Umbilical cord (tissue), 1 donor: ENCODE measurements at regions not wholly inside any gene's neighbourhood (a gene's known extent, or its start where the extent isn't known, plus 50 kb on each side); places are given as distances from the start of the nearest gene placed in this dataset.

ENCODE experiments used
- DNase-seq: peaks from one replicate; pipeline ENCODE4 v3.0.0-alpha.2; 2015; ENCODE audit warnings: low spot score

DNA sequence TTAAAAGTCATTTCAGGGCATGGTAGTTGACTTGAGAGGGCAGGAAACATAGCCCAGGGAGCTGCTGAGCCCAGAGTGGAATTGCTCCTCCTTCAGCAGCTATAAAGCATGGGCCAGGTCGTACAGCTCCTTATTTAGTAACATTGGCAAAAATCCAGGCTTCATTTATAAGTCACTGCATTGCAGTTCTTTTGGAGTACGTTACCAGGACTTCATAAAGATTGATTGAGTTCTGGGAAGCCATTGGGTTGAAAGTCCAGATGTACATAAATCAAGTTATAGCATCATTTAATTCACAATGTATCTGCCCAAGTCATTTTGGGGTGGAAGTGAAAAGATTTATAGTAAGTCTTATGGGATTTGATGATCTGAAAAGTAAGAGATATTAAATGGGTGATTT is 53.0 kb upstream of the ANKEF1 start:
- peak; percentile 50 for DNase-seq

DNA sequence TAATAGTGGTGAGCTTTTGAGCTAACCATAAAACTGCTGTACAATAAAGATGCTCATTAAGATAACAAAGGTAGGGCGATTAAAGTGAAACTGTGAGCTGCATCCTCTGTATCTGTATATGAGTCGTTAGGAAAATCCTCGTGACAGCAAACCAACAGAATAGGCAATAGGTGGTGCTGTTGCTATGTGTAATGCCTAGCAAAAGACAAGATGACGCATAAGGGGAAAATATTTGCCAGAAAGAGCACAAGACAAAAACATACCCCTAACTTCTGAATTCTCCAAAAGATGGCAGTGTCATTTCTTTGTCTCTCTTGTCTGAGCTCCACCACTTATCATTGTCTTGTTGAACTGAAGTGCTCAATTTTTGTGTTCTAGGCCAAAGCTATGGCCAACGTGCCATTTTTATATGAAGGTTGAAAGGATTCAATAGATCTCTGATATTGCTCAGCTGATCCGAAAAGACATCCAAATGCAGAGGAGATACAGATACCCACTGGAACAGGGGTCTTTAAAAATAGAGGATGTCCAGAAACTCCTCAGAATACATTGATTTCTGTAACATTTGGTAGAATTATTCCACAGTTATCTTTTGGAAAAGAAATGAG is 56.3 kb upstream of the ANKEF1 start:
- peak; percentile 92 for DNase-seq

DNA sequence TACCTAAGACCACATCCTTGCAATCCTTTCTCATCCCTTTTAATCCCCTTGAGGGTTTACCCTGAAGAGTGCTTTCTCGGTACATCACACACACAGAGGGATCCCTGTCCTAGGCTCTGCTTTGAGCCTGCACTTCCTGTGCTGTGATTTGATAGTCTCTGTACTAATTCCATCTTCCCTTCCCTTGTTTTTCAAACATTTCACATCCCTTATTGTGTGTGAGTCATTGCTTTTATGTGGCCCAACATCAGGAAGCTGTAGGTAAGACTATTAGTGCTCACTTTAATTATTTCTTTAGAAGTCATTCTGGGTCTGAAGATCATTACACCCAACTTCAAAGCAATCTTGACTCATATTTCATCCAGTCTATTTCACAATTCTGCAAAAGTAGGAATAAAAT is 57.2 kb upstream of the ANKEF1 start:
- no peak for DNase-seq

DNA sequence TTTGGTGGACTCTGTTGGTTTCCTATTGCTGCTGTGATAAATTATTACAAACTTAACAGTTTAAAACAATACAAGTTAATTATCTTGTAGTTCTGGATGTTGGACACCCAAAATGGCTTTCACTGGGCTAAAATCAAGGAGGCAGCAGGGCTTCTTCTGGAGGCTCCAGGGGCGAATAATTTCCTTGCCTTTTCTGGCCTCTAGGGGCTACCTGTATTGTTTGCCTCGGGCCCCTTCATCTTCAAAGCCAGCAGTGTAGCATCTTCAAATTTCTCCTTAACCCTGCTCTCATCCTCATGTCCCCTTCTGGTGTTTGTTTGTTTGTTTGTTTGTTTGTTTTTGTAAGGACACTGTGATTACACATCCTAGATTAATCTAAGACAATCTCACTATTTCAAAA is 60.5 kb upstream of the ANKEF1 start:
- DNase-seq, result no peak

DNA sequence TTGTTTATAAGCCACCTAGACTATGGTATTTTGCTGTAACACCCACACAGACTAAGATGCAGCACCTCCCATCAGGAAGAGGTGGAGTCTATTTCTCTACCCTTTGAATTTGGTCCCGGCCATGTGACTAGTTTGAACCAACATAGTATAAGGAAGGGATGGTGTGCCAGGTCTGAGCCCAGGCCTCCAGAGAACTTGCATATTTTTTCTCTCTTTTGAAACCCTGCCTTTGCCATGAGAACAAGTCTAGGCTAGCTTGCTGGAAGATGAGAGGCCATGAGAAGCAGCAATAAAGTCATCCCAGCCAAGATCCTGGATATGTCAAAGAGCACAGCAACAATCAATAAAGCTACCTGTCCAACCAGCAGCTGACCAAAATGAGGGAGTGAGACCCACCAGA is 63.0 kb upstream of the ANKEF1 start:
- DNase-seq, result no peak

DNA sequence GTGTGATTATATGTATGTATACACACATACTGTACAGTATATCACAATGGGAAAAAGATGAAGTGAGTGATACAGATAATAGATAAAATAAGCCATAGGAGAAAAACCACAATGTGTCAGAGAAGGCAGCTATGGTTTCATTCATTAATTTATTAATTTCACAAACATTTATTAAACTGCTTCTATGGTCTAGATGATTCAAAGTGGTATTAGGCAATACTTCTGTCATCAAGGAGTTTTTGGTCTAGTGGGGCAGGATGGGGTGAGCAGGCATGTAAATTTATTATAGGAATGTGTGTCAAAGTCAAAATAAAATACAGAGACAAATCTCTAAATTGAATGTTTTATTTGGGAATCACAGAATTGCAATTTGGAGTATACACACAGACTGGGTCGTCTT is 65.2 kb upstream of the ANKEF1 start:
- no peak for DNase-seq

DNA sequence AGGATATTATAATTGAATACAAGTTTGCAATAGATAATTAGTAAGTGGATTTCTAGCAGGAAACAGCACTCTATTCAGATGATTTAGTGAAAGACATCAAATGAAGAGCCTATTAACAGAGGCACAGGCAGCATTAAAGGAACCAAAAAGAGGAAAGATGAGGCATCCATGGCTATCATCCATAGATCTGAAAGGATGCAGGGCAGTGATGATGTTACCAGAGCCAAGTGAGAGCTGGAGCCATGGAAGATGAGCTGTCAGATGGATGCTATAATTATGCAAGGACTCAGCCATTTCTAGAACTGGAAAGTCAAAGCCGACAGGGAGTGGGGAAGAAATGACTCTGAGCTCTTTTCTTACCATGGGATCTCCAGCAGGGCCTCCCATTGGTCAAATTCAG is 66.8 kb upstream of the ANKEF1 start:
- no peak for DNase-seq

DNA sequence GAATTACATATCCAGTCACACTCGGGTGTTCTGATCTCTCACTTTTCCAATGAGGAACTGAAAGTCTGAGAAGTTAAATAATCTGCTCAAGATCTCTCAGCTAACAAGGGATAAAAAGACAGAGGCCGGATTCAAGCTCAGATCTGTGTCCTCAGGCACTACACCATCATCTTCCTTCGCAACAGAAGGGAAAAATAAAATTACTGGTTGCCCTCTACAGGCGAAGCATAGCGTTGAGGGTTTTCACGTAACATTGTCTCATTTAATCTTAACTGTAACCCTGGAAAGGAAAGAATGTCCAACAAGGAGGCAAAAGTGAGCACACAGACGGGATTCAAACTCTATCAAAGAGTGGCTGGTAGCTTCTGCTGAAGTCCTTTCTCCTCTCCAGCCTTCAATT is 67.8 kb upstream of the ANKEF1 start:
- DNase-seq, result no peak

DNA sequence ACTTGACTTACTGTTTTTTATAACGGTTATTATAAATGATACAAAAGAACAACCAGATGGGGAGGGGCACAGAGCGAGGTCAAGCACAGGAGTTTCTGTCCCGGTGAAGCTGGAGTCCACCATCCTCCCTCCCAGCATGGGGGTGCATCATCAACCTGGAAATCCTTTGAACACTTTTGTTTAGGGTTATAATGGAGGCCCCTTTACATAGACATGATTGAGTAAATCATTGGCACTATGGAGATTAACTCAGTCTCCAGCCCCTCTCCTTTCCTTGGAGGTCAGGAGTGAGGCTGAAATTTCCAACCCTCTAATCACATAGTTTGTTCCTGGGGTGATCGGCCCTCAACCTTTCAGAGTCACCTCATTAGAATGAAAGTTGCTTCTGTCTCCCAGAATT is 71.8 kb upstream of the ANKEF1 start:
- DNase-seq, result no peak

DNA sequence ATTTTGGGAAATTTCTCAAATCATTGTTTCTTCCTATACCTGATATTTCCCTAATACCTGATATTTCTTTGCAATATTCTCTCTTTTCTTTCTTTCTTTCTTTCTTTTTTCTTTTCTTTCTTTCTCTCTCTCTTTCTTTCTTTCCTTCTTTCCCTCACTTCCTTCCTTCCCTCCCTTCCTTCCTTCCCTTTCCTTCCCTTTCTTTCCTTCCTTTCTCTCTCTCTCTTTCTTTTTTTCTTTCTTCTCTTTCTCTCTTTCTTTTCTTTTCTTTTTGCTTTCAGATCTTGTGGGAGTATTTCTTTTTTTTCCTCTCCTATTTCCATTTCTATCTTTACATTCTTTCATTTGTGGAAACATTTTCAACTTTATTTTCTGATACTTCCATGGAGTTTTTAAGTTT is 76.1 kb upstream of the ANKEF1 start:
- DNase-seq, result no peak

DNA sequence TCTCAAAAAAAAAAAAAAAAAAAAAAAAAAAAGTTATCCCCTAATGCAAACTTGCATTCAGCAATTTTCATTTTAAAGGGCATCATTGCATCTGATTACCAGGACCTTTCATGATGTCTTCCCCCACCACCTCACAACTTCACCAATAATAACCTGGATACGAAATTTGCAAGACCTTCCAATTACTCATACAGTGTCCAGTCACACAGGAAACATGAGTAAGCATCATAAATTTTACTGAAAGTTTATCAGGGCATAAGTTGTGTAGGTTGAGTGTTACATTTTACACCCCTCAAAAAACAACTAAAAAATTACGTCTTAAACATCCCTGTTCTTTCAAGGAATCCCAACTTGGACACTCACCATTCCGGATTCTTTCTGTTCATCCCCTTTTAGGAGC is 79.1 kb upstream of the ANKEF1 start:
- no peak for DNase-seq

DNA sequence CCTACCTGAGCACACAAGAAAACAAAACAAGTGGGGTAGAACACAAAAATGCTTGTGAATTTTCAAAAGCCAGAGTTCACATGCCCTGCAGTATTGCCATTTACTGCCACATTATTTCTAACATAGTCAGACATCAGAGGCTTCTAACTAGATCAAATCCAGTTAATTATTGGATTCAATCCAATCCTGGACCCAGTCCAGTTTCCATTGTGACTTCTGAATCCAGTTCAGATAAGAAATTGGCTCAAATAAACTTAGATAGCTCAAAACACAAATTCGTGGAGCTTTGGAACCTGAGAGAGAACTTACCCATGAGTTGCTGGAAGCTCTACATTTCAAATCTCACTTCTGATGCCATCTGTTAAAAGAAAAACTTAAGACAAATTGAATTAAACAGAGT is 85.2 kb upstream of the ANKEF1 start:
- no peak for DNase-seq

DNA sequence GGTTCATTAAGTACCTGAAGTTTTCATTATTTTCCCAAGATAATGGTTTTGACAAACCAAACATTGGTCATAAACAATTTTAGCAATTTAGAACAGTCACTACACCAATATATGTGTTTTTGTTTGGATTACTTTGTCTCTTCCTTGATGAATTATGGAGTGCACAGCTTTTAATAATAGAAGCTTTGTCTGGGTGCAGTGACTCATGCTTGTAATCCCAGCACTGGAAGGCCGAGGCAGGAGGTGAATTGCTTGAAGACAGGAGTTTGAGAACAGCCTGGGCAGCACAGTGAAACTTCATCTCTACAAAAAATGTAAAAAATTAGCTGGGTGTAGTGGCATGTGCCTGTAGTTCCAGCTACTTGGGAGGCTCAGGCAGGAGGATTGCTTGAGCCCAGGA is 89.4 kb upstream of the ANKEF1 start:
- DNase-seq, result no peak

DNA sequence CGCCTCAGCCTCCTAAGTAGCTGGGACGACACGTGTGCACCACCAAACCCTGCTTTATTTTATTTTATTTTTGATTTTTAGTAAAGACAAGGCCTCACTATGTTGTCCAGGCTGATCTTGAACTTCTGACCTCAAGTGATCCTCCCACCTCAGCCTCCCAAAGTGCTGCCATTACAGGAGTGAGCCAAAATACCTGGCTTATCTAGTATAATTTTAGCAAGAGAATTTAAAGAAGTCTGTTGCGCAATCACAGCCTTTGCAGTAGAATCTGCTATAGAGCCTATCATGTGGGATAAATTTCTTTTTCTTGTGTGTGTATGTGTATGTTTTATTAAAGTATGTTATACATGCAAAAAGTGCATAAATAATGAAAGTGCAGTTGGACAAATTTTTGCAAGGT is 92.1 kb upstream of the ANKEF1 start:
- DNase-seq, result no peak

DNA sequence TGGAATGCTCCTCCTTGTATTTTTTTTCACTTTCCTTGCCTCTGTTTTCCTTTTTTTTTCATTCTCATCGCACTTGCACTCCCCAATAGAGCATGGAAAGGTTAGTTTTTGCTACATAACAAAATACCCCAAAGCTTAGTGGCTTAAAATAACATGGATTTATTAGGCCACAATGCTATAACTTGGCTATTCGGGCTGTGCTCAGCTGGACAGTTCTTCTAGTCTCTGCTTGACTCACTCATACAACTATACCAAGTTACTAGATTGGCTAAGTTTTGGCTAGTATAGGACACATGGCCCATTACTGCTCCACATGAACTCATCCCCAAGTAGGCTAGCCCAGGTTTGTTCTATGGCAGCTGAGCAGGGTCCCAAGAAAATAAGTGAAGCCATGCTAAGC is 94.5 kb upstream of the ANKEF1 start:
- DNase-seq, result no peak

DNA sequence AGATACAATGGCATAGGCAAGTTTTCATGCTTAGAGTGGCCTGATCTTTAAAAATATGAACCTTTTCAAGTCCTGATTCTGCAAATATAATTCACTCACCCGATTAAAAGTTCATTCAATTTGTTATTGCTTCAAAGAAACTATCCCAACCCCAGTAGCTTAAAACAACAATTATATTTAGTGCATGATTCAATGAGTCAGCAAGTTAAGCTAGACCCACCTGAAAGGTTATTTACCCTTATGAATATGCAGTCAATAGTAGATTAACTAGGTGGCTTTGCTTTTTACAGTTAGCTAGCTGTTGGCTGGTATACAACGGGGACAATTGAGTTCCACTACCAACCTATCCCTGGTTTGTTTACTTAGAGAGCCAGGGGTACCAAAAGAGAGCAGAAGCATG is 95.6 kb upstream of the ANKEF1 start:
- no peak for DNase-seq

DNA sequence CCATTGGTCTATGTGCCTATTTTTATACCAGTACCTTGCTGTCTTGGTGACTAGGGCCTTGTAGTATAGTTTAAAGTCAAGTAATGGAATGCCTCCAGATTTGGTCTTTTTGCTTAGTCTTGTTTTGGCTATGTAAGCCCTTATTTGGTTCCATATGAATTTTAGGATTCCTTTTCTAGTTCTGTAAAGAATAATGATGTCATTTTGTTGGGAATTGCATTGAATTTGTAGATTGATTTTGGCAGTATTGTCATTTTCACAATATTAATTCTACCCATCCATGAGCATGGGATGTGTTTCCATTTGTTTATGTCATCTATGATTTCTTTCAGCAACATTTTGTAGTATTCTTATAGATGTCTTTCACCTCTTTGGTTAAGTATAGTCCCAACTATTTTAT is 96.4 kb upstream of the PAK5 start:
- no peak for DNase-seq

DNA sequence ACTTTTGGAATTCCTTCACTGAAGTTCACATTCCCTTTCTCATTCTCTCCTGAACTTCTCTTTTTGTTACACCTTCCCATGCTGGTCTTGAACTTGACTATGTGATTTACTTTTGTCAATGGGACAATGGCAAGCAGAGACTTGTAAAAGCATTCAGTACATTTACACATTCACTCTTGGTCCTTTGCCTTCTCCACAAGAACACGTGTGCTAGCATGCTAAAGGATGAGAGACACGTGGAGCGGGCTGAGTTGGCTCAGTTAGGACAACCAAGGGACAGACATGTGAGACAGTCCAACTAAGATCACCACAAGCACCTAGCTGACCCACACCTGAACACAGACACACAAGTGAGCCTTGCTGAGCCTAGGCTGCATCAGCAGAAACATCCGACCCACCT is 91.3 kb upstream of the PAK5 start:
- no peak for DNase-seq

DNA sequence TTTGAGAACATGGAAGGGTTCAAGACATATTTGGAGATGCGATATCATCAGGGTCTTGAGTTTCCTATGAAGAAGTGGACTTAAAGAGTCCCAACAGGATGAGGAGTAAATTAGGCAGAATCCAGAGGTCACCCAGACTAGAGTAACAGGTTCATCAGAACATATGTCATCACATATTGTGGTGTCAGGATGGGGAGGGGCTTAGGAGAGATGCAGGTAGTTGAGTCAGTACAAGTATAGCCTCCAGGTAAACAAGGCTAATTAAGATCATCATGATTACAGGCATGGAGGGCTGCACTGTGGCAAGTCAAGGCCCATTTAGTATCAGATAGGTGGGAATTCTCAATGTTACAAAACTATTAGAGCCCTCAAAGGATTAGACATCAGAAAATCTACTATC is 90.1 kb upstream of the PAK5 start:
- DNase-seq, result no peak

DNA sequence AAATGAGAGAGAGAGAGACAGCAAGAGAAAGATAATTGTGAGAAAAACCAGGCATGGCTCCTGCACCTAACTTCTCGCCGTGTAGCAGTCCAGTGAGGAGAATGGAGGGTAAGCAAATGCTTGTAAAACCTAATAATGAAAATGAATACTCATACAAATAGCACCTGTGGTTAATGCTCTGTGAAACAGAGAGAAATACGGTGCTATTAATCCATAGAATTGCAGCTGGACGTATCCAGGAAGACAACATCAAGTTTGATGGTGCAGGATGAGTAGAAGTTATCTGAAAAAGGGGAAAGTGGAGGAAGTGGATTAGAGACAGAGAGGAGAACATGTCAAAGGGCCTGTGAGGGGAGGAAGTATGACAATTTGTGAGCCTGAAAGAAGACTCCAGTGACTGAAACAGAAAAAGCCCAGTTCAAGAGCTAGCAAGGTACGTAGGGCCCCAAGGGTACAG is 89.4 kb upstream of the PAK5 start:
- DNase-seq, result no peak

DNA sequence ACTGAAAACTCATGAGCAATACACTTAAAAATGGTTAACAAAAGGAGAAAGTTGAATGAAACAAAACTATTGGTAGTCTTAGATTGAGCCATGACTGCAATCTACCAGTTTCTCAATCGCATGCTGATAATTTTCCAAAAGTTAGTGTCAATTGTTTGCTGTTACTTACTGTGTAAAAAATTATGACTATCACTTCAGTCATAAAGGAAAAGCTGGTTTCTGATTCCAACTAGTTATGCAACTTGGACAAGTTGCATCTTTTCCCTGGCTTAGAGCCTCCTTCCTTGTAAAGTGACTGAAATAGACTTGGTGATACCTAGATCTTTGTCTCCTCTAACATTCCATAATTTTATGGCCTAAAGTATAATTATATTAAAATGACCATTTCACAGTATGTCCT is 88.3 kb upstream of the PAK5 start:
- no peak for DNase-seq

DNA sequence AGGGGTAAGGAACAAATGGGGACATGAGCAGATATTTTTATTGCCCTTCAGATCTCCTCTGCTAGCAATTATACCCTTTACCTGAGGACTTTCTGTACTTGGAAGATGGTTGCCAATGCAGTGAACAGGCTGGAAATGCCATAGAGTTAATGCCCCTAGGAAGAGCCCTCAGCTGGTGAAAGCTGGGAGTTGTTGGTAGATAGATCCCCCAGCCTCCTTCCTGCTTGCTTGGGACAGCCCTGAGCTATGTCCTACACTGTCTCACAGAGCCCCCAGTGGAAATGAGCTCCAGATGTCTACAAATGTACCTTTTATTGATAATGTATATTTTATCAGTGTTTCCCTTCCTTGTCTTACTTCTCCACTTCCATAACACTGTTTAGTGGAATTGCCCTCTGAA is 87.6 kb upstream of the PAK5 start:
- DNase-seq, result no peak

DNA sequence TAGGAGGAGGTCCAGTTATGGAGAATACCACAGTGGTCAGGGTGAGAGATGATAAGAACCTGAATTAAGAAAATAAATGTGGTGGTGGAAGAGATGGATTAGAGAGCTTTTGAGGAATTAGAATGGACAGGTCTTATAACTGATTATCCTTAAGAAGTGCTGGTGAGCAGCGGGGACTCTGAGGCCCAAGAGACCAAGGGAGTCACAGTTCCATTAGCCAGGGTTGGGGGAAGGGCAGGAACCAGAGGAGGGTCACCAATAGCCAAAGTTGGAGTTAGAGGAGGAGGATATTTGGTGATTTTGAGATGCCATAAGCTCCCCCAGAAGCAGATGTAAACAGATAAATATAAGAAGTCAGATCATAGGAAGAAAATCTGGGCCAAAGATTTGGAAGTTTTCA is 87.1 kb upstream of the PAK5 start:
- no peak for DNase-seq

DNA sequence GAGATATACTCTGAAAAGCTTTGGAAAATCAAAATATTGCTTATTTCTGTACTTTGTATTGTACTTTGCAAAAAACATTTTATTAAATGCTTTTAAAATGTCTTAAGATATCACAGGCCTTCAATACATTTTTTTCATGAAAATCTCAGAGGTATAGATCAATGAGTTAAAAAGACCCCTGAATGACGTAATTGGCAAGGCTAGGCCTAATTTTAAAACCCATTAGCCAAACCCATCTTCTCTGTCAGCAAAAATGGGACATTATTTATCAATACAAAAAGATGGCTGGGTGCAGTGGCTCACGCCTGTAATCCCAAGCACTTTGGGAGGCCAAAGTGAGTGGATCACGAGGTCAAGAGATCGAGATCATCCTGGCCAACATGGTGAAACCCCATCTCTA is 84.8 kb upstream of the PAK5 start:
- DNase-seq, result no peak

DNA sequence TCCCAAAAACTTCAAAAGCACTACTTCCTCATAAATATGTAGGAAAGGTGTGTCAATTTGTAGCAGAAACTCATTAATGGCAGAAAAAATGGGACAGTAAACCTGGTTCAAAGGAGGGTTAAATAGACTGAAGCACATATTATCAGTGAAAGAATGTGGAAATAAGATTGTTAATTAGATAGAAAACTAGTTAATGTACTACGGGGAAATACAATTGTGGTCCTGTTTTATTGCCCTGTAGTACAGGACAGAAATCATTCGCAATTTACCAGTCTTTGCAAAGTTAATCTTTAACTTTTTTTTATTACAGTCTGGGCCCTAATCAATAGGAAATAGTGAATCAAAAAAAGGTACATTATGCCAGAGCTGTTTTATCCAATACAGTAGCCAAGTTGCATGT is 82.0 kb upstream of the PAK5 start:
- DNase-seq, result no peak
